HG03571 (cell line): ENCODE measurements at regions not wholly inside any gene's neighbourhood (a gene's known extent, or its start where the extent isn't known, plus 50 kb on each side); places are given as distances from the start of the nearest gene placed in this dataset.
"Not testable (repeated sequence)": the region's sequence is repeated elsewhere in the genome, so short reads cannot be mapped to it uniquely, and the experiment has no call there.

Source experiments
- ATAC-seq: cut with Tn5 transposase; IDR thresholded peaks from one replicate; pipeline ENCODE4 v1.9.1; 2021; ENCODE audit not compliant: unreplicated experiment

DNA sequence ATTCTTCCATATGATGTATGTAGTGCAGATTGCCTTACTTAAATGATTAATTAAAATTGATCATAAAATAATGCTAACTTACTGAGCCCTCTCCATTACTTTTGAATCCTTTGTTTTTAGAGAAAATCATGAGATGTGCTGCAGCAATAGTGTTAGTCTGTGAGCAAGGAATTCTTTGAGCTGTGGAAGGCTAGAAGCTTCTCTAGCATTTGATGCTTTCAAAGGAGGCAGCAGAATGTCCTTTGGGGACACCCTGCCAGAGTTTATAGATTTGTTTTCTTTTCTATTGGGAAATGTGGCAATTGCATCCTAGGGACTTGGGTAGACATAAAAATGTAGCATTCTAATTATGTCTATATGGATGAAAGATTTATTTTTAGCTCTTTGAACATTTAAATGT lies 284.1 kb upstream of the SMIM30 start:
- no peak for ATAC-seq

DNA sequence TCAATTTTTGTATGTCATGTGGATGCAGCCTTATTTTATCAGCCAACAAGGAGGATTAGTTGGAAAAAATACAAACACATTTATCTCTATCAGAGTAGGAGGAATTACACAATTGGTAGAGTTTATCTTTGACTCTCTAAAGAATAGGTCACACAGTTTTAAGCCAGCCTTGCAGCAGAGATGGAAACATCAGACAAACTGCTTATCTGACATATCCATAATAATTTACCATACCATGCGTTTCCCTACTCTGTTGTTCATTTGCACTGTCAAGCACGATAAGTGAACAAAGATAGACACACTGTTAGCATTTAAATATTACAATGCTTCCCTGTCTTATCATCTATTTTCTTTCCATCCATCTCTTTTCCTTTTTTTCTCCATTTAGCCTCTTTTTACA lies 283.7 kb upstream of the SMIM30 start:
- ATAC-seq, result no peak

DNA sequence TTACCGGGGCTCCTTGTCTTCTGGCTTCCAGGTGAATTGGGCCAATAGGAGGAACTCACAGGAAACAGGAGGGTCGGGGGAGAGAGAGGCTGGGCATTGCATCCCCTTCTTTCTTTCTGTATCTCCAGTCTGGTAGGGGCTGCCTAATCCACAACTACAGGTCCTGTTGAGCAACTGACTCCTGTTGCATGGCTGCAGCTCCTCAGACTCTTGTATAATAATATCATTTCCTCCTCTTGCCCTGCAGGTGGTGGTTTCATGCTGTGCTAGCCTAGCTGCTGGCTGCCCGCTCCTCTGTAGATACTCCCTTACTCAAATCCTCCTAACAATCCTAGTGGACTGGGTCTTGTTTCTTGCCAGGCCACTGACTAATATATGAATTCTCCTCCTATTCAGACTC lies 276.5 kb upstream of the SMIM30 start:
- no peak for ATAC-seq

DNA sequence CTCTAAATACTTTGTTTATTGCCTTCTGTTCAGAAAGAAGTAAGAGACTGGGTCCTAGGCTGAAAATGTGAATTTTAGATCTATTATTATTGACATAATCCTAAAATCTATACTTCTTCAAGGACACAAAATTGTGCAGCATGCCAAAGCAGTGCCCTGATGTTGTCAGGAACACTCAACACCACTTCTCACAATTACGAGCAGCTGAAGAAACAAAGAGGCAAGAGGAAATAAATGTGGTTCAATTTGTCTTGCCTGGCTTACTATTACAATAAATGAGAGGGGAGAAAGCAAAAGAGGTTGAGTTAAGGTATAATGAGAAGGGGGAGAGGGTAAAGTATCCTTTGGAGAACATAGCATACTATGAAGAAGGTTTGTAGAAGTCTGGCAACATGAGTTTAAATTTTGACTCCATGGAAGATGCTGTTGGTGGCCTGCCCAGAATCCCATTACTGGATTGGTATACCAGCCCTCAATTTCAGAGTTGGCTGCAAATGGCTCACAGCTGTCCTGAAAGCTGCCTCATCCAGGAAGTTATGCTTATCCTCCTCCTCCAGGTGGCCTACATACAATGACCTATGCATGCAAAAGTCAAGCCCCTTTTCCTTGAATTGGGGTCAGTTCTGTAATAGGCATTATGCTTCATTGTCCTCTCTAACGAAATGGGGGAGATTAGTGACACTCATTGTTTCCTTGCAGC lies 274.6 kb upstream of the SMIM30 start:
- no peak for ATAC-seq

DNA sequence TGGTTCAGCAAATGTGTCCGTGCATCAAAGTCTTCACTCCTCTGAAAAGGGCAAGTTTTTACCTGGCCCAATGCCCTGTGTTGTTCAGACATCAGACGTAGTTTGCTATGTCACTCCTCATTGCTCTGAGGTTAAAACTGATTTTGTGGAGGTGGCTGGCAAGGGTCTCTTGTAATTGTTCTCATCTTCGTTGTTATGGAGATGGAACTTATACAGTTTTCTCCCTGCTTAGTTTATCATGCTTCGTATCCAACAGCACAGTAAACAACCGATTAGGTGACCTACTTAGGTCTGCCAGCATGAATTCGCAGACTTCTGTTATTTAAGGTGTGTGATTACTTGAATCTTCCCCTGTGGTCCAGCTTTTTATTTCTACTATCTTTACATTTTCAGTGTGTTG lies 274.1 kb upstream of the SMIM30 start:
- ATAC-seq, result no peak

DNA sequence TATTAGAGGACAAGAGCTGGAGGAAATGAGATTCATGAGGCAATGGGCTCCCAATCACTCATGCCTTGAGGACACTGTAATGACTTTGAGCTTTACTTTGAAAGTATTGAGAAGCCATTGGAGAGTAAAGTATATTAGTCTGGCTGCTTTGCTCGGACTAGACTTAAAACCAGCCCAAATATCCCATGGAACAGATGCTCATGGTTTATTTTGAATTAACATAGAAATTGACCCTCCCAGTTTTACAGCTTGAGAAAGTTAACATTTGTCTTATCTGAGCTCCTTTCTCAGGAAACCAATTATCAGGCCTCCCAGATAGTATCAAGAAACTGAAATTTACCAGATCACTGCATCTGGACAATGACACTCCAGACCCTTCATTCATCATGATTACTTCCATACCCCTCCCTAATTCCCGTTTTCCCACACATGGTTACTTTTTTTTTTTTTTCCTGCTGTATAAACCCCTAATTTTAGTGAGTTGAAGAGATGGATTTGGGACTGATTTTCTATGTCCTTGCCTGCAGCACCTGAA lies 270.8 kb upstream of the SMIM30 start:
- ATAC-seq, result no peak

DNA sequence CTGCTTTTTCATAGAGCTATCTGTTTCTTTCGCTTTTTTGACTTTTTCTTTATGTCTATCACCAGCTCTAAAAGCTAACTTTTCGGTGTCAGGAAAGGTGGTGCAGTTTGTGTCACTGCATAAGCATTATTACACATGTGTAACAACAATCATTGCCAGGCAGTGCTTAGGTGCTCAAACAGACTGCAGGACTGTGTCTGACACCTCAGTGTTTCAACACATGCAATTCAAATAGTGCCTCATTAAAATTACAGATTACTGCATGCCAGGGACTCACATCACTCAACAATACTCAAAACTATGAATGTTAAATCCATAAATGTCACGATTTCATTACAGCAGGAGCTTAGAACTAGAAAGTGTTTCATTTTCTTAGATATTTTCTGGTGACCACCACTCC lies 265.3 kb upstream of the SMIM30 start:
- ATAC-seq, result no peak

DNA sequence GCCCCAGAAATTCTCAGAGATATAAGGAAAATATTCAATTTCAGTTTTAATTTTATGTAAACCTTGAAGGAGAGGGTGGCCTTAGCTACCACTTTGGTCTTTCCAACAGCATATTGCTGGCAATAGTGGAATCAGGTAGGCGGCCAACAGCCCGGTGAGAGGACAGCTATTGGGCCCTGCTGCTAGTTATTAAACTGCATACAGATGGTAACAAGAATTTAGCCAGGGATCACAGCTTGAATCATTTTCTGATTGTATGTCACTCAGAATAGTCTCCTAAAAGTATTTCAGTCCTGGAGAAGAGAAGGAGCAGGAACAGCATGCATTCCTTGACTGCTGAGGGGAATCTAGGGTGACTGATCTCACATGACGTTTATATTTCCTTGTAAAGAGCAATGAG lies 261.4 kb upstream of the SMIM30 start:
- no peak for ATAC-seq

DNA sequence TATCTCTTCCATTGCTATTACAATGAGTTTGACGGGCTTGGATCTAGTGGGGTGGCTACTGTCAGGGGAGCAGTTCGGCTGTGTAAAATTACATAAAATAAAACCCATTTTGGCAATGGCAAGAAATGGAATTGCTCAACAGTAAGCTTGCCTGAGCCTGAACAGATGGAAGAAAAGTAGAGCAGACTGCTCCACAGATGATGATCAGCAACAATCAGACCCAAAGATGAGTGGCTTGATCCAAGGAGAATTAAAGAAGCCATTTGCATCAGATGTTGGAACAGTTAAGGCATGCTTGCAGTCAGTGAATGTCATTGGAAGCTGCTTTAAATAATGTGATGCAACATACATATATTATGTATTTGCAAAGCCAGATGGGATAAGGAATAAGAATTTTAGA lies 256.6 kb upstream of the SMIM30 start:
- ATAC-seq, result no peak

DNA sequence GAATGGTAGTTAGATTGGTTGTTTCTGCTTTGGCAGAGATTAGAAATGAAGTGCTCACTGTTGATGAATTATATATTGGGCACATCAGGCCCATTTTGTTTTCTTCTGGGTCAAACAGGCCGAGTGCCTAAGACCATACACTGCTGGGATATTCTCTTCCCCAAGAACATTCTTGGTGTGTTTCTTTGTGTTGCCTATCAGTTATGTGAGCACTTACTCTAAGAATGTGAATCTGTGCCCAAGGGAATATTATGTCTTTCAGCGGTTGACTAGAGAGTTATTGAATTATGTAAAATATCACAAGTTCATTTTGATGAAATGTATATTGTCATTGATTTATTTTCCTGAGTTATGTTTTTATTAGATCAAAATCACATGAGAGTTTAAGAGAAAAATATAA lies 255.5 kb upstream of the SMIM30 start:
- ATAC-seq, result no peak

DNA sequence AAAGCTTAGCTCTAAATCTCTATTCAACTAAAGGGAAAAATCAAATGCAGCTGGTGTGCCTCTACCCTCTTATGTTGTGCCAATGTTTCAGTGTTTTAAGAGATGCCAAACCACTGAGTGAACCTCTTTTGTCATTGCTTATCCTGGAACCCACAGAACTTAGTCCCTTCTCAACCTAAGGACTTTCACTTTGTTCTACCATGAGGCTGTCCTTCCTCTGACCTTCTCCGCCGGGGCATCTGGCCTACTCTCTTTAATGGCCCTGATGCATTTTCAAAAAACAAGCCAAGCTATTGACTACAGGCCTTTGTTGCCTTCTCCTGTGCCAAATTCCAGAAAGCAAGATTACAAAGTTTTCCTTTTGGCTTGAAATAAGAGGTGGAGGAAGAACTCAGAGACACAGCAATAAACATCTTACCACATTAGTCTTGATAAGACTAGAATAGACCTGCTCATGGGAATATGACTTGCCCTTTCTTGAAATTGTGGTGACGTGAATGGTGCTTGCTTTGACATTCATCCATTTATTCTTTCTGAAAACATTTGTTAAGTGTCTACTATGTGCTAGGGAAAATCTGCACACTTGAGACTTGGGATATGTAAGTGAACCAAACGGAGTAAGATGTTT lies 253.2 kb upstream of the SMIM30 start:
- ATAC-seq, result no peak

DNA sequence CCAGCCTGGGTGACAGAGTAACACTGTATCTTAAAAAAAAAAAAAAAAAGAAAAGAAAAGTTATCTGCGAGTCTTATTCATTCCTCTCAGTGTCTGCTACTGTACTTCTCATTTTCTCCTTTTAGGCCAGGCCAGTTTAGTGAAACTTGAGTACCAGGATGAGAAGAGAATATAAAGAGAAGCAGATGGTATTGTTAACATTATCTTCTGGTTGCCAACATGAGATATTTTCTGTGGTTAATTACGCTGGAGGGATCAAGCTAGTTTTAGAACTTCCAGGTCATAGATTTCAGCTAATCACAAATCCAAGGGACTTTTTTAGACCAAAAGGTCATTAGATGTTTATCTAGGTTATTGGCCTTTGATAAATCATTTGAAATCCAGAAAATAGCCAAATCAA lies 252.6 kb upstream of the SMIM30 start:
- no peak for ATAC-seq

DNA sequence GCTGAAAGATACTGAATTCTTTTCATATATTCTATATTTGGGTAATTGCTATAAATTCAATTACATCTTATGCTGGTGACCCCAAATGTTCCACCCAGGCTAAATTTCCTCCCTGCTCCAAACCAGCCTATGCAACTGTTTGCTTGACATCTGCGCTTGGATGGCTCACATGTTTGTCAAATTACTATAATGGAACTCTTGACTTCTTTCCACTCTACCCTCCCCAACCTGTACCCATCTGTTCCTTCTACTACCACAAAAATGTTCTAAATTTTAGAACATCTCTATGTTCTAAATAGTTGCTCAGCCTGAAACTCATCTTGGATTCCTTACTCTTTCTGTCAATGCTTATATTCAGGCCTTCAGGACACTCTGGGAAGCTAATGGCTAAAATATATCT lies 249.9 kb upstream of the SMIM30 start:
- no peak for ATAC-seq

DNA sequence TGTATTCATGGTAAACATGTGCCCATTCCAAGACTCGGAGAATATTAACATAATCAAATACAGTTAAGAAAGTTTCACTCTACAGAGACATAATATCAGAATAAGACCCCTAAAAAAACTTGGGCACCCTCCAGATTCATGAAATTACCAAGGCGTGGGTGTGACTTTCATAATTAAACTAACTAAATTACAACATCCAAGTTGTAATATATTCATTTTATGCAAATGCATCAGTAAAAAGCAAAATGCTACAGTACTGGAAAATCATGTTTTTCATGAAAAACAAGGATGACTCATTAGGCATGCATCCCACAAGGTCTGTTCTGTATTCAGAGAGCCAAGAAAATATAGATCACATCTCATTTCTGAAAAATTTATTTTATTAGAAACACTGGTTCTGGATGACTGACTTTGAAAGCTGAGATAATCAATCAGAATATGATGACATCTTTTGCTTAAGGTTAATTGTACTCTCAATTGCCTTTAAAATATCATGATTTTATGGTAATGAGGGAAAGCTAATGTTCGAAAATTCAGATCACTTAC lies 248.8 kb upstream of the SMIM30 start:
- ATAC-seq, result no peak

DNA sequence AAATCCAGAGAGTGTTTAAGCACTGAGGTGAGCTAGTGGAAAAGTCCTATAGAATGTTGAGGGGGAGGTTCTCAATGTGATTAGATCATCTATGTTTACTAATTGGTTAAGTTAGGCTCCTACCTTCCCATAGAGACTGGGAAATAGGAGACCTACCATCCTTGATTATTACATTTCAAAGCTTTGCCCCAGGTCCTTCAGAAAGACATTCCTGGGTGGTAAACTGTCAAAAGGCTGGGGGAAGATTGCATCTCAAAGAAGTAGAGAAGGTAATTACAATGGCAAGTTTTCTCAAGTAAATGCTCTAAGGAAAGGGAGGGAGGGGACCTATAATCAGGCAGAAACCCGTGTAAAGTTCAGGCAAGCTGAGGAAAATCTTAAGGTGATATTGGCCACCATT lies 247.8 kb upstream of the SMIM30 start:
- no peak for ATAC-seq

DNA sequence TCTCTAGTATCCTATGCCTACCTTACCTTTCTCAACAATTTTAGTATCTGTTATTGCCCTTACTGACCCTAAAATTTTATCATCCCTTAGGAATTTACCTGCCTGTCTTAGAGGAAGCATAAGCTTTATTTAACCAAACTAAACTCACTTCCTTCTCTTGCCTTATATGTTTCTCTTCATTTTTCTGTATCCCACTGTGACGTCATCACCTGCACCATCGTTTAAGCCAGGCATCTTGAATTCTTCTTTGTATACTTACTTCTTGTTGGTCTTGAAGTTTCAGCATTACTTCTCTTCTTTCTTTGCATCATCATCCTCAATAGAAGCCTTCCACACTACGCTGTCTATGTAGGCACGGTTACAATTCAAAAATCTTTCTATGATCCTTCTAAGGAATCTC lies 231.0 kb upstream of the SMIM30 start:
- no peak for ATAC-seq

DNA sequence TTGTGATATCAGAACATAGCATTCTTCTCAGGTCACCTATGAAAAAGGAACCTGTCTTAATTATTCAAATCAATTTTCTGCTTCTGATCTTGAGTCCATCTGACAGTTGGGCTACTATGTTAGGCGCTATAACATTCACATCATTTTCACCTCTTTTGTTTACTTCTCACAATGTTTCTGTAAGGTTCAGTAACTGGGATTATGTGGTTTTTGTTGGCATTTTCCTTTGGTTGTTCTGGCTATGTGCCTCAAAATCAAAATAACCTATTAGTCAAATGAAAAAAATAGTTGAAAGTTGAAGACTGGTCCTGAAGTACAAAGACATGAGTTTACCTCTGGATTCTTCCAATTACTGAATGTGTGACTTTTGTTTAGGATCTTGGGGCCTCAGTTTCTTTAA lies 221.3 kb upstream of the SMIM30 start:
- ATAC-seq, result no peak

DNA sequence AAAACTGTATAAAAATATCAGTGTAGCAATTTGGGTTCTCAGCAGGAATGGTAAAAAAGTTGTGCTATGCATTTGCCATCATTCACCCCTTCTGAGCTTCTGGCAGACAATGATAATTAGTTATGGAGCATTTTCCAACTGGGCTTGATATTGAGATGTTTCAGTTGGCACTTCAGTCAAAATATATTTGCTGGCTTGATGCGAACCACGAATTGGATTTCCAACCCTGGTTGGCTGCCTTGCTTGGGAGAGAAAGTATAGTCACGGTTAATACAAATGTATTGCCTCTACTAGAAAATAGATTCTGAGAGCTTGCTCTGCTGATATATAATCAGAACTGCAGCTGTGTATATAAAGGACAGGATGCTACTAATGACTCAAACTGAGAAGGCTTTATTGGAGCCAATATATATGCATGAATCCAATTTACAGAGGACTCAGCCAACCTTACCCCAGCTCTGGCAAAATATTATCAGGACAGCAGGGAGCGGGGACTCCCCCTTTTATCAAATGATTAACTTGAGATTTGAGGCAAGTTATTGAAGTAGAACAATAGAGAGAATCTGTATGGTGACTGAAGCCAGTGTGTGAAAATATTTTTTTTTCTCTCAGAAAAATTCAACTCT lies 219.8 kb upstream of the SMIM30 start:
- ATAC-seq, result no peak

DNA sequence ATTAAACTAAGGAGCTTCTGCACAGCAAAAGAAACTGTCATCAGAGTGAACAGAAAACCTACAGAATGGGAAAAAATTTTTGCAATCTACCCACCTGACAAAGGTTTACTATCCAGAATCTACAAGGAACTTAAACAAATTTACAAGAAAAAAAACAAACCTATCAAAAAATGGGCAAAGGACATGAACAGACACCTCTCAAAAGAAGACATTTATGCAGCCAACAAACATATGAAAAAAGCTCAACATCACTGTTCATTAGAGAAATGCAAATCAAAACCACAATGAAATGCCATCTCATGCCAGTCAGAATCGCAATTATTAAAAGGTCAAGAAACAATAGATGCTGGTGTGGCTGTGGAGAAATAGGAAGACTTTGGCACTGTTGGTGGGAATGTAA lies 218.5 kb upstream of the SMIM30 start:
- not testable (repeated sequence) for ATAC-seq

DNA sequence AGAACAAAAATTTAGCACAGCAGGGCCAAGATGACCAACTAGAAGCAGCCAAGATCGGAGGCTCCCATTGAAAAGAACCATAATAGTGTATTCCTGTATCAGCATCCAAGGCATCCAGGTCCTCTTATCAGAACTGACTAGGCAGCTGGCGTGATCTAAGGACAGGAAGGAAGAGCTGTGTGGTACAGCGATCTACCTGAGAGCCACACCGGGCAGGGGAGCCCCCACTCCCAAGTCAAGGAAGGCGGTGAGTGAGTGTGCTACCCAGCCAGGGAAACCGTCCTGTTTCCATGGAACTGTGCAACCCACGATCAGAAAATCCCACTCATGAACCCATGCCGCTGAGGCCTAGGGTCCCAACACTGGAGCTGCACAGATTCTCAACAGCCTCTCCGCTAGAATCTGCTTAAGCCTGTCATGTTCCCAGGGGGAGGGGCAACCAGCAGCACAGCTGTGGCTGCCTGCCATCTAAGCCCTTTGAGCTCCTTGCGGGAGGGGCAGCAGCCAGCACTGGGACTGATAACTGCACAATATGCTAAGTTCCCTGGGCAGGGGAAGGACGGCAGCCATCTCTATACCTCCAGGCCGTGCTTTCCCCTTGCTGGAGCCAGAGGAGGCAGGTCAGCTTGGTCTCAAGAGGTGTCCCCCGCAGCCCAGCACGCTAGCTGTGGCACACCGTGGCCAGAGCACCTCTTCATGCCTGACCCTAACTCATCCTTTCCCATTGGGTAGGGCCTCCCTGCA lies 213.0 kb upstream of the SMIM30 start:
- ATAC-seq, result no peak

DNA sequence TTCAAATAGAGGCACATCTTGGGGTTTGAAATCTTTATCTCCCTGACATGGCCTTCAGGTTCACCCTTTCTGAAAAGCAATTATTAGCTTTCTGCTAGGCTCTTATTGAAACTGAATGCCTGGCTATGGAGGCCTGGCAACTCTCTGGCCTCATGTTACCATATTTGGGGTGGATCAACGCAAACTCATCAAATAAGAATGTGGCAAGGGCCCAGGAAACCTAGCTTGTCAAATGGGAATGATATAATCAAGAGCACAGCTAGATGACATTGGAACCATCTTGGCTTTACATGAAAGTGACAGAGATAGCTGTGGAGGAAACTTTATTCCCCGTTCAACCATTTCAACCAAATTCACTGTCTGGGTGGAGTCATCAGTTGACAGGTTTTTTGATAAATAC lies 202.8 kb upstream of the SMIM30 start:
- no peak for ATAC-seq
